AG09309 (cell line): ENCODE measurements at regions not wholly inside any gene's neighbourhood (a gene's known extent, or its start where the extent isn't known, plus 50 kb on each side); places are given as distances from the start of the nearest gene placed in this dataset.

Source experiments
- DNase-seq: peaks from one replicate; pipeline ENCODE4 v3.0.0-alpha.2; 2010; ENCODE audit warnings: low read depth
- H3K4me3 ChIP-seq: 2 replicates; pipeline ENCODE4 v1.5.1; 2011; ENCODE audit warnings: mild to moderate bottlenecking, low read depth, low read length, moderate library complexity; ENCODE audit not compliant: control insufficient read depth
- CTCF ChIP-seq: IDR thresholded peaks from 2 replicates; pipeline ENCODE4 v1.5.1; 2011; ENCODE audit warnings: mild to moderate bottlenecking, low read depth, low read length, inconsistent platforms; ENCODE audit not compliant: insufficient read depth, control insufficient read depth; ENCODE audit errors: missing control alignments

GRCh38 chr12:24325331-24325730, 375.9 kb upstream of the SOX5 start:
- DNase-seq: no peak
- TF ChIP-seq CTCF: no peak
- no peak overlapping the region for H3K4me3 ChIP-seq

- TF ChIP-seq CTCF: no peak
- DNase-seq: no peak
- no peak overlapping the region for H3K4me3 ChIP-seq
Measured at GRCh38 chr12:24307716-24308335, 358.4 kb upstream of the SOX5 start.

GRCh38 chr12:24307153-24307552, 357.7 kb upstream of the SOX5 start:
- no peak for DNase-seq
- TF ChIP-seq CTCF: no peak

GRCh38 chr12:24306001-24306400, 356.5 kb upstream of the SOX5 start:
- DNase-seq: no peak
- no peak overlapping the region for H3K4me3 ChIP-seq
- no peak for TF ChIP-seq CTCF

More at GRCh38 chr12:24307153-24307552, 357.7 kb upstream of the SOX5 start:
- H3K4me3 ChIP-seq: no peak overlapping the region

GRCh38 chr12:24304285-24304684, 354.8 kb upstream of the SOX5 start:
- H3K4me3 ChIP-seq: no peak overlapping the region
- no peak for DNase-seq
- no peak for TF ChIP-seq CTCF

GRCh38 chr12:24302708-24303107, 353.2 kb upstream of the SOX5 start:
- no peak overlapping the region for H3K4me3 ChIP-seq
- no peak for TF ChIP-seq CTCF
- DNase-seq: no peak

GRCh38 chr12:24297516-24297915, 348.0 kb upstream of the SOX5 start:
- no peak for DNase-seq
- no peak for TF ChIP-seq CTCF
- no peak overlapping the region for H3K4me3 ChIP-seq
